ENCODE measurements at regions not wholly inside any gene's neighbourhood (a gene's known extent, or its start where the extent isn't known, plus 50 kb on each side); places are given as distances from the start of the nearest gene placed in this dataset.

GRCh38 chr2:120829633-120830025 lies 94.0 kb downstream of the GLI2 start:
- DNase-seq, result no peak

GRCh38 chr2:120830096-120830830 lies 94.6 kb downstream of the GLI2 start:
- no peak for DNase-seq

GRCh38 chr2:120831086-120831485 lies 95.4 kb downstream of the GLI2 start:
- DNase-seq, result no peak

GRCh38 chr2:120831891-120832290 lies 96.2 kb downstream of the GLI2 start:
- no peak for DNase-seq

- DNase-seq, result no peak
Measured at GRCh38 chr2:120832296-120833070, 96.8 kb downstream of the GLI2 start.

GRCh38 chr2:120833127-120833675 lies 97.5 kb downstream of the GLI2 start:
- no peak for DNase-seq

- DNase-seq, result no peak
Measured at GRCh38 chr2:120834206-120834605, 98.5 kb downstream of the GLI2 start.

GRCh38 chr2:120836281-120836680 lies 100.6 kb downstream of the GLI2 start:
- no peak for DNase-seq

- no peak for DNase-seq
Measured at GRCh38 chr2:120840795-120841487, 105.3 kb downstream of the GLI2 start.

- DNase-seq, result no peak
Measured at GRCh38 chr2:120842456-120843439, 107.1 kb downstream of the GLI2 start.

GRCh38 chr2:120844070-120844738 lies 108.5 kb downstream of the GLI2 start:
- DNase-seq, result no peak

- DNase-seq, result no peak
Measured at GRCh38 chr2:120845277-120845676, 109.6 kb downstream of the GLI2 start.

GRCh38 chr2:120846406-120847095 lies 110.9 kb downstream of the GLI2 start:
- no peak for DNase-seq

- no peak for DNase-seq
Measured at GRCh38 chr2:120847700-120848321, 112.1 kb downstream of the GLI2 start.

- no peak for DNase-seq
Measured at GRCh38 chr2:120849278-120849677, 113.6 kb downstream of the GLI2 start.

GRCh38 chr2:120850551-120850950 lies 114.9 kb downstream of the GLI2 start:
- no peak for DNase-seq

GRCh38 chr2:120851116-120851773 lies 115.6 kb downstream of the GLI2 start:
- no peak for DNase-seq

GRCh38 chr2:120852200-120852815 lies 116.6 kb downstream of the GLI2 start:
- no peak for DNase-seq

GRCh38 chr2:120853306-120854013 lies 117.8 kb downstream of the GLI2 start:
- DNase-seq, result no peak

Data from NCI-H1105 (cell line).